H1 (cell line): ENCODE measurements at regions not wholly inside any gene's neighbourhood (a gene's known extent, or its start where the extent isn't known, plus 50 kb on each side); places are given as distances from the start of the nearest gene placed in this dataset.

ENCODE experiments used
- CTCF ChIA-PET: fragments of 300-600 bp; sonication (Branson Sonifier 250); formaldehyde crosslinking; loops from one replicate; lab custom pipeline; 2021; ENCODE audit not compliant: partially characterized antibody; lab: Charles Lee
- POLR2A ChIA-PET: fragments of 300-600 bp; sonication (Branson Sonifier 250); formaldehyde crosslinking; loops from one replicate; lab custom pipeline; 2021; ENCODE audit warnings: inconsistent platforms; ENCODE audit not compliant: partially characterized antibody; lab: Charles Lee
- DNase-seq, 2 experiments: peaks; one replicate each; pipeline versions ENCODE4 v3.0.0 to v3.0.0-alpha.2; 2010 to 2022; ENCODE audit warnings: low spot score in 2 of 2, low read depth in 1 of 2, mixed read lengths in 1 of 2
- FAIRE-seq: peaks from 2 replicates; lab custom pipeline; 2011; peaks lifted over from hg19 to GRCh38; lab: Jason Lieb, UNC
- H2AFZ ChIP-seq: 2 replicates; pipeline ENCODE4 v1.8.1; 2012; ENCODE audit warnings: low read length, inconsistent platforms
- H2AK5ac ChIP-seq: 2 replicates; pipeline ENCODE4 v1.6.1; 2013; ENCODE audit warnings: low read depth, low read length
- H2BK120ac ChIP-seq: replicated peaks from 2 replicates; pipeline ENCODE3; 2013; ENCODE audit warnings: low read depth, low read length, inconsistent platforms
- H2BK12ac ChIP-seq: 2 replicates; pipeline ENCODE4 v1.6.1; 2013; ENCODE audit warnings: low read depth, low read length
- H2BK15ac ChIP-seq: 2 replicates; pipeline ENCODE4 v1.6.1; 2013; ENCODE audit warnings: low read length
- H2BK20ac ChIP-seq: 2 replicates; pipeline ENCODE4 v1.6.1; 2013; ENCODE audit warnings: low read length
- H2BK5ac ChIP-seq: 2 replicates; pipeline ENCODE4 v1.6.1; 2013; ENCODE audit warnings: low read depth, low read length
- H3K14ac ChIP-seq: 2 replicates; pipeline ENCODE4 v1.6.1; 2013; ENCODE audit warnings: inconsistent platforms; ENCODE audit not compliant: insufficient read length
- H3K18ac ChIP-seq: 2 replicates; pipeline ENCODE4 v1.6.1; 2013; ENCODE audit warnings: low read length; ENCODE audit errors: extremely low read depth
- H3K23ac ChIP-seq: 2 replicates; pipeline ENCODE4 v1.6.1; 2013; ENCODE audit warnings: inconsistent platforms; ENCODE audit not compliant: insufficient read length
- H3K23me2 ChIP-seq: 2 replicates; pipeline ENCODE4 v1.6.1; 2013; ENCODE audit warnings: low read depth, low read length
- H3K27ac ChIP-seq: 2 replicates; pipeline ENCODE4 v1.6.1; 2011; ENCODE audit warnings: low read depth, low read length, inconsistent platforms
- H3K27me3 ChIP-seq, 4 experiments: replicated peaks in 1 of 4; 1 replicate in 1 of 4; 2 replicates in 3 of 4; pipeline versions ENCODE4 v1.6.1 to v1.8.1; 2011 to 2013; ENCODE audit warnings: low read length in 3 of 4, mild to moderate bottlenecking in 3 of 4, inconsistent platforms in 2 of 4, mixed read lengths in 2 of 4, moderate library complexity in 1 of 4; ENCODE audit not compliant: control insufficient read depth in 3 of 4, insufficient read depth in 3 of 4; ENCODE audit errors: extremely low read depth in 1 of 4
- H3K36me3 ChIP-seq, 4 experiments: 2 replicates each; pipeline versions ENCODE4 v1.6.1 to v1.8.1; 2011 to 2013; ENCODE audit warnings: mild to moderate bottlenecking in 4 of 4, low read length in 3 of 4, moderate library complexity in 2 of 4, control low read depth in 1 of 4, inconsistent platforms in 1 of 4; ENCODE audit not compliant: insufficient read depth in 4 of 4, control insufficient read depth in 2 of 4
- H3K4ac ChIP-seq: replicated peaks from 2 replicates; pipeline ENCODE3; 2013; ENCODE audit warnings: low read length, low read depth, mixed read lengths, inconsistent platforms; ENCODE audit not compliant: insufficient read length
- H3K4me1 ChIP-seq, 4 experiments: replicated peaks in 1 of 4; 1 replicate in 1 of 4; 2 replicates in 3 of 4; pipeline versions ENCODE4 v1.6.1 to v1.8.1; 2011 to 2013; ENCODE audit warnings: low read length in 3 of 4, inconsistent platforms in 2 of 4, mixed read lengths in 1 of 4; ENCODE audit not compliant: insufficient read depth in 4 of 4, control insufficient read depth in 3 of 4
- H3K4me2 ChIP-seq, 2 experiments: 2 replicates each; pipeline versions ENCODE4 v1.6.1 to v1.8.1; 2011 to 2013; ENCODE audit warnings: low read depth in 2 of 2, low read length in 2 of 2, control low read depth in 1 of 2, inconsistent platforms in 1 of 2, mild to moderate bottlenecking in 1 of 2; ENCODE audit not compliant: insufficient read depth in 1 of 2
- H3K4me3 ChIP-seq, 4 experiments: fragments of 200-600, 300-600 bp in 1 of 4; sonication (generic), shearing (Covaris generic), sonication (Bioruptor Twin) in 1 of 4; 2 replicates each; pipeline versions ENCODE4 v1.5.1 to v1.8.1; 2011 to 2016; ENCODE audit warnings: low read length in 4 of 4, low read depth in 3 of 4, control low read depth in 2 of 4, inconsistent platforms in 2 of 4, mild to moderate bottlenecking in 2 of 4, mixed read lengths in 1 of 4, moderate library complexity in 1 of 4; ENCODE audit not compliant: insufficient read depth in 2 of 4; ENCODE audit errors: extremely low read depth in 1 of 4
- H3K56ac ChIP-seq: replicated peaks from 2 replicates; pipeline ENCODE3; 2013; ENCODE audit warnings: low read depth, mild to moderate bottlenecking, mixed read lengths, low read length, inconsistent platforms; ENCODE audit not compliant: insufficient read length
- H3K79me1 ChIP-seq: 2 replicates; pipeline ENCODE4 v1.6.1; 2013; ENCODE audit warnings: low read depth, low read length, control low read depth
- H3K79me2 ChIP-seq, 2 experiments: 2 replicates each; pipeline versions ENCODE4 v1.6.1 to v1.8.1; 2012 to 2013; ENCODE audit warnings: low read length in 2 of 2, mild to moderate bottlenecking in 2 of 2, inconsistent platforms in 1 of 2; ENCODE audit not compliant: insufficient read depth in 2 of 2, control insufficient read depth in 1 of 2
- H3K9ac ChIP-seq, 4 experiments: replicated peaks in 1 of 4; 1 replicate in 1 of 4; 2 replicates in 3 of 4; pipeline versions ENCODE4 v1.6.1 to v1.8.1; 2011 to 2013; ENCODE audit warnings: low read depth in 3 of 4, low read length in 3 of 4, control low read depth in 2 of 4, mild to moderate bottlenecking in 2 of 4, moderate library complexity in 2 of 4, inconsistent platforms in 1 of 4; ENCODE audit errors: extremely low read depth in 1 of 4
- H3K9me3 ChIP-seq, 2 experiments: 2 replicates each; pipeline versions ENCODE4 v1.6.1 to v1.8.1; 2012 to 2013; ENCODE audit warnings: mild to moderate bottlenecking in 2 of 2, moderate library complexity in 2 of 2, control low read depth in 1 of 2, inconsistent platforms in 1 of 2, low read depth in 1 of 2, low read length in 1 of 2, mixed read lengths in 1 of 2; ENCODE audit not compliant: insufficient read depth in 2 of 2
- H4K20me1 ChIP-seq, 2 experiments: replicated peaks in 1 of 2; 2 replicates each; pipeline versions ENCODE3 to v1.8.1; 2011 to 2013; ENCODE audit warnings: inconsistent platforms in 2 of 2, low read length in 2 of 2, mild to moderate bottlenecking in 1 of 2; ENCODE audit not compliant: insufficient read depth in 2 of 2, control insufficient read depth in 1 of 2
- H4K5ac ChIP-seq: 2 replicates; pipeline ENCODE4 v1.6.1; 2013; ENCODE audit warnings: low read length, low read depth, mixed read lengths, inconsistent platforms; ENCODE audit not compliant: insufficient read length
- H4K8ac ChIP-seq: 2 replicates; pipeline ENCODE4 v1.8.0; 2013; ENCODE audit warnings: mild to moderate bottlenecking, moderate library complexity, low read length, inconsistent platforms; ENCODE audit not compliant: insufficient read depth; ENCODE audit errors: extremely low read depth
- H4K91ac ChIP-seq: replicated peaks from 2 replicates; pipeline ENCODE3; 2013; ENCODE audit warnings: low read length, mixed read lengths, inconsistent platforms; ENCODE audit not compliant: insufficient read length
- CBX5 ChIP-seq: fragments of 300-800, 300-1000 bp; sonication (generic); IDR thresholded peaks from 2 replicates; pipeline ENCODE4 v1.7.1; 2016; ENCODE audit warnings: antibody characterized with exemption, low read length, low read depth
- EZH2 ChIP-seq: fragments of 200-600 bp; sonication (generic); IDR thresholded peaks from 2 replicates; pipeline ENCODE4 v1.7.1; 2012; ENCODE audit warnings: low read depth, mild to moderate bottlenecking, moderate library complexity, low read length, inconsistent platforms; ENCODE audit not compliant: severe bottlenecking
- GTF2F1 ChIP-seq: IDR thresholded peaks from 2 replicates; pipeline ENCODE4 v1.6.1; 2012; ENCODE audit warnings: low read depth, low read length, improper control_type of control experiment, borderline replicate concordance
- POLR2A ChIP-seq, 2 experiments: IDR thresholded peaks; 1 replicate in 1 of 2; 2 replicates in 1 of 2; pipeline ENCODE4 v1.6.1; 2011; ENCODE audit warnings: low read depth in 2 of 2, low read length in 2 of 2, mild to moderate bottlenecking in 2 of 2; ENCODE audit errors: control extremely low read depth in 1 of 2
- POLR2AphosphoS5 ChIP-seq: IDR thresholded peaks from 2 replicates; pipeline ENCODE4 v1.6.1; 2011; ENCODE audit warnings: low read depth, low read length
- SAP30 ChIP-seq: fragments of 300-600 bp; sonication (generic); IDR thresholded peaks from 2 replicates; pipeline ENCODE4 v1.7.1; 2012; ENCODE audit warnings: low read length, moderate library complexity, mild to moderate bottlenecking, inconsistent platforms; ENCODE audit not compliant: insufficient read depth, insufficient replicate concordance
- TAF7 ChIP-seq: optimal IDR thresholded peaks from 2 replicates; pipeline ENCODE3; 2011; ENCODE audit warnings: low read depth, mild to moderate bottlenecking, inconsistent platforms, low read length, moderate library complexity, borderline replicate concordance
- TBP ChIP-seq: IDR thresholded peaks from 2 replicates; pipeline ENCODE4 v1.6.1; 2011; ENCODE audit warnings: low read depth, low read length, improper control_type of control experiment
- YY1 ChIP-seq: IDR thresholded peaks from 2 replicates; pipeline ENCODE4 v1.6.1; 2011; ENCODE audit warnings: low read depth, mild to moderate bottlenecking, low read length
- WGBS, 2 experiments: shearing (Covaris generic) in 1 of 2; methylation state at CpG; one replicate each; pipeline versions ENCODE4 v1.1.6 to v1.1.7; 2013 to 2015; ENCODE audit warnings: low lambda C conversion rate in 2 of 2, mixed read lengths in 2 of 2, inconsistent platforms in 1 of 2, low coverage in 1 of 2, missing lambda C conversion rate in 1 of 2; ENCODE audit not compliant: insufficient replicate concordance in 2 of 2, insufficient coverage in 1 of 2, insufficient read length in 1 of 2; ENCODE audit errors: extremely low coverage in 1 of 2, missing lambda C conversion rate in 1 of 2; 5-methylcytosine and 5-hydroxymethylcytosine counted together
- TF ChIP-seq, protein P1 (sequence below), 3 experiments: IDR thresholded peaks; 1 replicate in 2 of 3; 2 replicates in 1 of 3; pipeline versions ENCODE4 v1.5.1 to v1.6.1; 2011; ENCODE audit warnings: low read length in 3 of 3, mild to moderate bottlenecking in 3 of 3, inconsistent platforms in 2 of 3, low read depth in 1 of 3, moderate library complexity in 1 of 3; ENCODE audit not compliant: insufficient read depth in 1 of 3; ENCODE audit errors: control extremely low read depth in 1 of 3

- no peak overlapping the region for H3K23ac ChIP-seq
- H3K27ac ChIP-seq = no peak overlapping the region
- H4K20me1 ChIP-seq = no peaks in the 10 kb centered on the region
- no peaks in the 10 kb centered on the region for H3K23me2 ChIP-seq
- H3K79me1 ChIP-seq = no peaks in the 10 kb centered on the region
- H3K4me3 ChIP-seq = no peak overlapping the region
- FAIRE-seq (no peak), DNase-seq (no peak)
- no peak overlapping the region for H2BK5ac ChIP-seq
- no peak overlapping the region for H2AK5ac ChIP-seq
- no peaks in the 10 kb centered on the region; a peak in 1 of 7 replicates for H3K4me1 ChIP-seq
- H3K9me3 ChIP-seq = peaks cover 11 to 13% of the 10 kb centered on the region in 2 experiments; a peak in 3 of 4 replicates
- POLR2A ChIA-PET = no interaction called here
- 82% methylated on average over 1 of the region's 1 CpG; no CpG with 5 or more reads in 1 of the 2 experiments for WGBS, 2 experiments
- H4K91ac ChIP-seq = no peak overlapping the region
- H2BK15ac ChIP-seq = 0 out of 2 replicates have a peak overlapping the region, but pooled peaks have one; percentile 29
- CTCF ChIA-PET = interaction anchor here (0.7 to 1.1 kb wide), 4 partner anchors 9 to 413 kb away, joined by 3 read pairs; no protein-coding TSS in a partner anchor
- H3K56ac ChIP-seq = no peak overlapping the region
- no peak overlapping the region for H4K5ac ChIP-seq
- no peaks in the 10 kb centered on the region; a peak in 1 of 8 replicates for H3K36me3 ChIP-seq
- no peak overlapping the region for H2BK20ac ChIP-seq
- H3K4ac ChIP-seq = no peak overlapping the region
- H2BK120ac ChIP-seq = no peak overlapping the region
- no peak overlapping the region for H3K9ac ChIP-seq
- no peak overlapping the region for H4K8ac ChIP-seq
- H3K79me2 ChIP-seq = no peaks in the 10 kb centered on the region
- no peak overlapping the region for H3K14ac ChIP-seq
- H3K18ac ChIP-seq = no peak overlapping the region
- no peak overlapping the region for H2BK12ac ChIP-seq
- no peak overlapping the region for H3K4me2 ChIP-seq
- no peaks in the 10 kb centered on the region for H3K27me3 ChIP-seq
- no peak overlapping the region for H2AFZ ChIP-seq
- TF ChIP-seq YY1 (no peak), CBX5 (no peak), TBP (no peak), POLR2AphosphoS5 (no peak), SAP30 (no peak), GTF2F1 (no peak), POLR2A (IDR thresholded peaks at IDR 0.05; ENCODE audit: control extremely low read depth in 1 of 2, low read depth in 2 of 2, low read length in 2 of 2) (no peak), TAF7 (no peak), EZH2 (no peak)
- TF ChIP-seq, protein P1, sequence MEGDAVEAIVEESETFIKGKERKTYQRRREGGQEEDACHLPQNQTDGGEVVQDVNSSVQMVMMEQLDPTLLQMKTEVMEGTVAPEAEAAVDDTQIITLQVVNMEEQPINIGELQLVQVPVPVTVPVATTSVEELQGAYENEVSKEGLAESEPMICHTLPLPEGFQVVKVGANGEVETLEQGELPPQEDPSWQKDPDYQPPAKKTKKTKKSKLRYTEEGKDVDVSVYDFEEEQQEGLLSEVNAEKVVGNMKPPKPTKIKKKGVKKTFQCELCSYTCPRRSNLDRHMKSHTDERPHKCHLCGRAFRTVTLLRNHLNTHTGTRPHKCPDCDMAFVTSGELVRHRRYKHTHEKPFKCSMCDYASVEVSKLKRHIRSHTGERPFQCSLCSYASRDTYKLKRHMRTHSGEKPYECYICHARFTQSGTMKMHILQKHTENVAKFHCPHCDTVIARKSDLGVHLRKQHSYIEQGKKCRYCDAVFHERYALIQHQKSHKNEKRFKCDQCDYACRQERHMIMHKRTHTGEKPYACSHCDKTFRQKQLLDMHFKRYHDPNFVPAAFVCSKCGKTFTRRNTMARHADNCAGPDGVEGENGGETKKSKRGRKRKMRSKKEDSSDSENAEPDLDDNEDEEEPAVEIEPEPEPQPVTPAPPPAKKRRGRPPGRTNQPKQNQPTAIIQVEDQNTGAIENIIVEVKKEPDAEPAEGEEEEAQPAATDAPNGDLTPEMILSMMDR (IDR thresholded peaks at IDR 0.05; ENCODE audit: control extremely low read depth in 1 of 3, insufficient read depth in 1 of 3, low read depth in 1 of 3, low read length in 3 of 3) = no peak
These were observed 975.1 kb downstream of the TFAP2A start for GRCh38 chr6:9439621-9440330.
